HepG2 (cell line): ENCODE measurements at regions not wholly inside any gene's neighbourhood (a gene's known extent, or its start where the extent isn't known, plus 50 kb on each side); places are given as distances from the start of the nearest gene placed in this dataset.

Source experiments
- CBFB ChIP-seq: sonication (generic); formaldehyde crosslinking; IDR thresholded peaks from 2 replicates; pipeline ENCODE4 v1.4.0; 2020; ENCODE audit warnings: missing genetic modification reagents
- HINFP ChIP-seq: sonication (generic); formaldehyde crosslinking; IDR thresholded peaks from 2 replicates; pipeline ENCODE4 v1.4.0; 2020; ENCODE audit warnings: low read depth, mild to moderate bottlenecking, missing genetic modification reagents
- MIXL1 ChIP-seq: IDR thresholded peaks from 2 replicates; pipeline ENCODE4 v1.6.1; 2016
- NFATC3 ChIP-seq: sonication (generic); formaldehyde crosslinking; IDR thresholded peaks from 2 replicates; pipeline ENCODE4 v1.5.1; 2020; ENCODE audit warnings: mild to moderate bottlenecking, missing genetic modification reagents
- PCBP1 ChIP-seq: fragments of 200-400 bp; formaldehyde crosslinking; IDR thresholded peaks from 2 replicates; pipeline ENCODE4 v1.6.1; 2017; ENCODE audit warnings: mild to moderate bottlenecking, low read depth, low read length, borderline replicate concordance
- PITX1 ChIP-seq: sonication (generic); formaldehyde crosslinking; IDR thresholded peaks from 2 replicates; pipeline ENCODE4 v1.5.1; 2020; ENCODE audit warnings: mild to moderate bottlenecking, missing genetic modification reagents
- POLR2G ChIP-seq: fragments of 200-400 bp; formaldehyde crosslinking; IDR thresholded peaks from 2 replicates; pipeline ENCODE4 v1.6.1; 2018; ENCODE audit warnings: mild to moderate bottlenecking, low read depth, low read length, moderate library complexity
- TIGD3 ChIP-seq: sonication (generic); formaldehyde crosslinking; IDR thresholded peaks from 2 replicates; pipeline ENCODE4 v1.5.1; 2020; ENCODE audit warnings: mild to moderate bottlenecking, missing genetic modification reagents, borderline replicate concordance
- ZMAT3 ChIP-seq: sonication (generic); formaldehyde crosslinking; conservative IDR thresholded peaks from 2 replicates; pipeline ENCODE4 v1.7.0; 2021; ENCODE audit warnings: missing genetic modification reagents
- ZMYM3 ChIP-seq: sonication (generic); formaldehyde crosslinking; IDR thresholded peaks from 2 replicates; pipeline ENCODE4 v1.5.1; 2020; ENCODE audit warnings: mild to moderate bottlenecking, missing genetic modification reagents
- ZNF383 ChIP-seq: sonication (generic); formaldehyde crosslinking; IDR thresholded peaks from 2 replicates; pipeline ENCODE4 v1.4.0; 2020; ENCODE audit warnings: missing genetic modification reagents, mild to moderate bottlenecking, borderline replicate concordance
- ZNF567 ChIP-seq: sonication (generic); formaldehyde crosslinking; IDR thresholded peaks from 2 replicates; pipeline ENCODE4 v1.8.1; 2023; ENCODE audit warnings: mild to moderate bottlenecking, missing genetic modification reagents, borderline replicate concordance
- ZNF83 ChIP-seq: sonication (generic); formaldehyde crosslinking; IDR thresholded peaks from 2 replicates; pipeline ENCODE4 v1.4.0; 2020; ENCODE audit warnings: missing genetic modification reagents, mild to moderate bottlenecking, borderline replicate concordance
- TF ChIP-seq, protein P1 (sequence below): sonication (generic); formaldehyde crosslinking; IDR thresholded peaks from one replicate; pipeline ENCODE4 v1.5.1; 2020; ENCODE audit warnings: mild to moderate bottlenecking, missing genetic modification reagents; ENCODE audit errors: not compliant biosample characterization
- TF ChIP-seq, protein P2 (sequence below): sonication (generic); formaldehyde crosslinking; IDR thresholded peaks from 2 replicates; pipeline ENCODE4 v1.5.1; 2020; ENCODE audit warnings: missing genetic modification reagents, mild to moderate bottlenecking, borderline replicate concordance

- TF ChIP-seq, protein P1, sequence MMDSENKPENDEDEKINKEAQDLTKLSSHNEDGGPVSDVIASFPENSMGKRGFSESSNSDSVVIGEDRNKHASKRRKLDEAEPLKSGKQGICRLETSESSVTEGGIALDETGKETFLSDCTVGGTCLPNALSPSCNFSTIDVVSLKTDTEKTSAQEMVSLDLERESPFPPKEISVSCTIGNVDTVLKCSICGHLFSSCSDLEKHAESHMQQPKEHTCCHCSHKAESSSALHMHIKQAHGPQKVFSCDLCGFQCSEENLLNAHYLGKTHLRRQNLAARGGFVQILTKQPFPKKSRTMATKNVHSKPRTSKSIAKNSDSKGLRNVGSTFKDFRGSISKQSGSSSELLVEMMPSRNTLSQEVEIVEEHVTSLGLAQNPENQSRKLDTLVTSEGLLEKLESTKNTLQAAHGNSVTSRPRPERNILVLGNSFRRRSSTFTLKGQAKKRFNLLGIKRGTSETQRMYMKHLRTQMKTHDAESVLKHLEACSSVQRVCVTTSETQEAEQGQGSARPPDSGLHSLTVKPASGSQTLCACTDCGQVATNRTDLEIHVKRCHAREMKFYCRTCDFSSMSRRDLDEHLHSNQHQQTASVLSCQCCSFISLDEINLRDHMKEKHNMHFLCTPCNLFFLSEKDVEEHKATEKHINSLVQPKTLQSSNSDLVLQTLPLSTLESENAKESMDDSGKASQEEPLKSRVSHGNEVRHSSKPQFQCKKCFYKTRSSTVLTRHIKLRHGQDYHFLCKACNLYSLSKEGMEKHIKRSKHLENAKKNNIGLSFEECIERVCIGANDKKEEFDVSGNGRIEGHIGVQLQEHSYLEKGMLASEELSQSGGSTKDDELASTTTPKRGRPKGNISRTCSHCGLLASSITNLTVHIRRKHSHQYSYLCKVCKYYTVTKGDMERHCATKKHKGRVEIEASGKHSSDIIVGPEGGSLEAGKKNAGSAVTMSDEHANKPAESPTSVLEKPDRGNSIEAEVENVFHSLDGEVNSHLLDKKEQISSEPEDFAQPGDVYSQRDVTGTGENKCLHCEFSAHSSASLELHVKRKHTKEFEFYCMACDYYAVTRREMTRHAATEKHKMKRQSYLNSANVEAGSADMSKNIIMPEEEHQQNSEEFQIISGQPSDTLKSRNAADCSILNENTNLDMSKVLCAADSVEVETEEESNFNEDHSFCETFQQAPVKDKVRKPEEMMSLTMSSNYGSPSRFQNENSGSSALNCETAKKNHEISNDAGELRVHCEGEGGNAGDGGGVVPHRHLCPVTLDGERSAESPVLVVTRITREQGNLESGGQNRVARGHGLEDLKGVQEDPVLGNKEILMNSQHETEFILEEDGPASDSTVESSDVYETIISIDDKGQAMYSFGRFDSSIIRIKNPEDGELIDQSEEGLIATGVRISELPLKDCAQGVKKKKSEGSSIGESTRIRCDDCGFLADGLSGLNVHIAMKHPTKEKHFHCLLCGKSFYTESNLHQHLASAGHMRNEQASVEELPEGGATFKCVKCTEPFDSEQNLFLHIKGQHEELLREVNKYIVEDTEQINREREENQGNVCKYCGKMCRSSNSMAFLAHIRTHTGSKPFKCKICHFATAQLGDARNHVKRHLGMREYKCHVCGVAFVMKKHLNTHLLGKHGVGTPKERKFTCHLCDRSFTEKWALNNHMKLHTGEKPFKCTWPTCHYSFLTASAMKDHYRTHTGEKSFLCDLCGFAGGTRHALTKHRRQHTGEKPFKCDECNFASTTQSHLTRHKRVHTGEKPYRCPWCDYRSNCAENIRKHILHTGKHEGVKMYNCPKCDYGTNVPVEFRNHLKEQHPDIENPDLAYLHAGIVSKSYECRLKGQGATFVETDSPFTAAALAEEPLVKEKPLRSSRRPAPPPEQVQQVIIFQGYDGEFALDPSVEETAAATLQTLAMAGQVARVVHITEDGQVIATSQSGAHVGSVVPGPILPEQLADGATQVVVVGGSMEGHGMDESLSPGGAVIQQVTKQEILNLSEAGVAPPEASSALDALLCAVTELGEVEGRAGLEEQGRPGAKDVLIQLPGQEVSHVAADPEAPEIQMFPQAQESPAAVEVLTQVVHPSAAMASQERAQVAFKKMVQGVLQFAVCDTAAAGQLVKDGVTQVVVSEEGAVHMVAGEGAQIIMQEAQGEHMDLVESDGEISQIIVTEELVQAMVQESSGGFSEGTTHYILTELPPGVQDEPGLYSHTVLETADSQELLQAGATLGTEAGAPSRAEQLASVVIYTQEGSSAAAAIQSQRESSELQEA (CRISPR knock-in tag): peak; percentile 85
- TF ChIP-seq ZMAT3 (CRISPR knock-in tag) (no peak), ZMYM3 (CRISPR knock-in tag) (no peak), PITX1 (CRISPR knock-in tag) (peak; percentile 49; the same call in 1 of the 2 replicates), POLR2G (no peak), HINFP (CRISPR knock-in tag) (peak; percentile 63; the same call in 1 of the 2 replicates), CBFB (CRISPR knock-in tag) (peak; percentile 77; the same call in 1 of the 2 replicates), ZNF83 (peak; percentile 85), ZNF567 (CRISPR knock-in tag) (no peak), ZNF383 (CRISPR knock-in tag) (no peak), TIGD3 (no peak), MIXL1 (CRISPR knock-in tag) (no peak), PCBP1 (no peak), NFATC3 (CRISPR knock-in tag) (no peak)
- TF ChIP-seq, protein P2, sequence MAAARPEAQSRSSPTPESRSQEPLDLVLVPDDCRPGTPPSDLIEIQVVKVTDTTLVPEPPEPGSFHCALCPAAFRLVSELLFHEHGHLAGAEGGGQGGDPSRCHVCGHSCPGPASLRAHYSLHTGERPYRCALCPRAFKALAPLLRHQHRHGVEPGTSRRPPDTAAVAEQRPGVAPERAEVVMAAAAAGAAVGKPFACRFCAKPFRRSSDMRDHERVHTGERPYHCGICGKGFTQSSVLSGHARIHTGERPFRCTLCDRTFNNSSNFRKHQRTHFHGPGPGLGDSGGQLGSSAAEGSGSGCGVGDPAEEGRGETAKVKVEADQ (CRISPR knock-in tag): peak; percentile 55; the same call in 1 of the 2 replicates
Observed at GRCh38 chr20:51306521-51307358, 235.8 kb downstream of the NFATC2 start (continued).
